ENCODE measurements at regions not wholly inside any gene's neighbourhood (a gene's known extent, or its start where the extent isn't known, plus 50 kb on each side); places are given as distances from the start of the nearest gene placed in this dataset.

DNA sequence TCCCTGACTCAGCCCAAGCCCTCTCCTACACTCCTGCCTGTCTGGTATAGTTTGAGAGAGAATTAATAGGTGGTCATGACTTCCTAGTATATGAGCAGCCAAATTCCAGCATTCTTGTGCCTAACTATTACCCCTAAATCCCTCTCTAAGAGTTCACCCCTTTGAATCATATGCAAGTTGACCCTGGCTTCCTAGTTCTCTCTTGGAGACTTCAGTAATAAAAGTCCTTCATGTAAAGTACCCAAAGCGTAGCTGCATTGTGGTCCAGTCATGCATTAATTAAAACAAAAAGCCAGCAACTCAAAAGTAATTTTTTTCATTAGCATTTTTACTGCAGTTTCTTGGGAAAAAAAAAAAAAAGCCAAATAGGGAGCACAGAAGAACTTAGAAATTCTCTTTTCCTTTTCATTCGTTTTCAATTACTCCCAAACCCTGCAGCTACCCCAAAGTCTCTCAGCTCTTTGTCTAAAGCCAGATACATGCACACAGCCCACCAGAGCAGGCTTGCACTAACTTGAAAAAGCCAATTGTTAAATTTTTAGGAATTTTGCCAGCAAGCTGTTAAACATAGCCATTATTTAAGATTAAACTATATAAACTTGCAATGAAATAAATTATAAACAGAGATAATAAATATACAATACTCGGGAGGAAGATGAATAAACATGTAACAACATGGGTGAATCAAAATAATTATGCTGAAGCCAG is 50.1 kb upstream of the STT3B start:
- intact Hi-C loops (cut with micrococcal nuclease; ENCODE audit: unreplicated experiment), result no loop called here
- POLR2A ChIA-PET (ENCODE audit: unreplicated experiment), result no interaction called here
- TF ChIP-seq, protein P1, sequence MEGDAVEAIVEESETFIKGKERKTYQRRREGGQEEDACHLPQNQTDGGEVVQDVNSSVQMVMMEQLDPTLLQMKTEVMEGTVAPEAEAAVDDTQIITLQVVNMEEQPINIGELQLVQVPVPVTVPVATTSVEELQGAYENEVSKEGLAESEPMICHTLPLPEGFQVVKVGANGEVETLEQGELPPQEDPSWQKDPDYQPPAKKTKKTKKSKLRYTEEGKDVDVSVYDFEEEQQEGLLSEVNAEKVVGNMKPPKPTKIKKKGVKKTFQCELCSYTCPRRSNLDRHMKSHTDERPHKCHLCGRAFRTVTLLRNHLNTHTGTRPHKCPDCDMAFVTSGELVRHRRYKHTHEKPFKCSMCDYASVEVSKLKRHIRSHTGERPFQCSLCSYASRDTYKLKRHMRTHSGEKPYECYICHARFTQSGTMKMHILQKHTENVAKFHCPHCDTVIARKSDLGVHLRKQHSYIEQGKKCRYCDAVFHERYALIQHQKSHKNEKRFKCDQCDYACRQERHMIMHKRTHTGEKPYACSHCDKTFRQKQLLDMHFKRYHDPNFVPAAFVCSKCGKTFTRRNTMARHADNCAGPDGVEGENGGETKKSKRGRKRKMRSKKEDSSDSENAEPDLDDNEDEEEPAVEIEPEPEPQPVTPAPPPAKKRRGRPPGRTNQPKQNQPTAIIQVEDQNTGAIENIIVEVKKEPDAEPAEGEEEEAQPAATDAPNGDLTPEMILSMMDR (conservative IDR thresholded peaks at IDR 0.05), result no peak
- TF ChIP-seq EZH2 (IDR thresholded peaks at IDR 0.05; ENCODE audit: low read depth), result no peak
- BruUV-seq (replicated peaks), result no TSS peak
- Histone ChIP-seq H3K9me2 (ENCODE audit: insufficient read depth) (no peaks in the 10 kb centered on the region), H3K27me3 (ENCODE audit: insufficient read depth, low read depth) (no peaks in the 10 kb centered on the region), H3K27ac (no peak overlapping the region), H3K79me2 (ENCODE audit: low read depth) (no peaks in the 10 kb centered on the region), H3K4me3 (no peak overlapping the region), H2AFZ (no peak overlapping the region), H4K20me1 (ENCODE audit: insufficient read depth) (no peaks in the 10 kb centered on the region), H3F3A (ENCODE audit: insufficient read depth, low read depth) (no peaks in the 10 kb centered on the region), H3K36me3 (ENCODE audit: low read depth) (no peaks in the 10 kb centered on the region), H3K4me1 (replicated peaks; ENCODE audit: insufficient read depth) (no peaks in the 10 kb centered on the region), H3K9me3 (ENCODE audit: insufficient read depth, low read depth) (no peaks in the 10 kb centered on the region), H3K4me2 (no peak overlapping the region)
- CTCF ChIA-PET, result no interaction called here
- no peak for DNase-seq

Small RNA genes lying in the stretch of these regions (microRNA-seq; reads per million reads assigned to microRNA genes)
- gene MIR466 (ENCODE audit: borderline number of aligned reads, borderline replicate concordance), result 23.6 reads per million, percentile 33 among the genes with 10 or more reads in this experiment
